Glomerular visceral epithelial cell (primary cell): ENCODE measurements at regions not wholly inside any gene's neighbourhood (a gene's known extent, or its start where the extent isn't known, plus 50 kb on each side); places are given as distances from the start of the nearest gene placed in this dataset.
"Not testable (repeated sequence)": the region's sequence is repeated elsewhere in the genome, so short reads cannot be mapped to it uniquely, and the experiment has no call there.

ENCODE experiments used
- DNase-seq: peaks from one replicate; pipeline ENCODE4 v3.0.0-alpha.2; 2016; ENCODE audit errors: extremely low spot score

GRCh38 chr9:67136376-67136775, 144.0 kb upstream of the SPATA31A3 start:
- not testable (repeated sequence) for DNase-seq

- DNase-seq: not testable (repeated sequence)
Observed at GRCh38 chr9:67133124-67133523, 140.8 kb upstream of the SPATA31A3 start.

GRCh38 chr9:67116761-67117160, 124.4 kb upstream of the SPATA31A3 start:
- DNase-seq: not testable (repeated sequence)

- not testable (repeated sequence) for DNase-seq
Observed at GRCh38 chr9:67112148-67112547, 119.8 kb upstream of the SPATA31A3 start.

- DNase-seq: not testable (repeated sequence)
Observed at GRCh38 chr9:67111733-67112132, 119.4 kb upstream of the SPATA31A3 start.

GRCh38 chr9:67109859-67110258, 117.5 kb upstream of the SPATA31A3 start:
- not testable (repeated sequence) for DNase-seq

- DNase-seq: not testable (repeated sequence)
Observed at GRCh38 chr9:67106659-67107058, 114.3 kb upstream of the SPATA31A3 start.

- DNase-seq: not testable (repeated sequence)
Observed at GRCh38 chr9:67102506-67103276, 110.3 kb upstream of the SPATA31A3 start.

- DNase-seq: not testable (repeated sequence)
Observed at GRCh38 chr9:67091104-67091503, 98.8 kb upstream of the SPATA31A3 start.

- DNase-seq: not testable (repeated sequence)
Observed at GRCh38 chr9:67086862-67087261, 94.5 kb upstream of the SPATA31A3 start.

GRCh38 chr9:67066140-67066539, 73.8 kb upstream of the SPATA31A3 start:
- DNase-seq: not testable (repeated sequence)

- DNase-seq: peak; percentile 54
Observed at GRCh38 chr9:67058898-67059715, 66.8 kb upstream of the SPATA31A3 start.
